ENCODE measurements at regions not wholly inside any gene's neighbourhood (a gene's known extent, or its start where the extent isn't known, plus 50 kb on each side); places are given as distances from the start of the nearest gene placed in this dataset.

DNA sequence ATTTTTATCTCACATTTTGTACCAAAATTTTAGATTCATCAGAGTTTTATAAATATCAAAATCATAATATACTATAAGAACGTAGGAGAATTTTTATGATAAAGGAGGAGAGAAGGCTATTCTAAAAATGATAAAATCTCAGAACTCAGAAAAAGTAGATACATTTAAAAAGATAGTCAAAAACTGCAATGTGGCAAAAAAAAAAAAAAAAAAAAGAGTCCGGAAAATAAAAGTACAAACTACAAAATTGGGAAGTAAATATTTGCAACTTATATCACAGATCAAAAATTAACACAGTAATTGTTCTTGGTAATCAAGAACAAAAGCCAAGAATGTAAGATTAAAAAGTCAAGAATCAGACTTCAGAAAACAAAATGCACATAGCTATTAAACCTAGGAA lies 332.1 kb downstream of the MCTP2 start:
- TF ChIP-seq, protein P1, sequence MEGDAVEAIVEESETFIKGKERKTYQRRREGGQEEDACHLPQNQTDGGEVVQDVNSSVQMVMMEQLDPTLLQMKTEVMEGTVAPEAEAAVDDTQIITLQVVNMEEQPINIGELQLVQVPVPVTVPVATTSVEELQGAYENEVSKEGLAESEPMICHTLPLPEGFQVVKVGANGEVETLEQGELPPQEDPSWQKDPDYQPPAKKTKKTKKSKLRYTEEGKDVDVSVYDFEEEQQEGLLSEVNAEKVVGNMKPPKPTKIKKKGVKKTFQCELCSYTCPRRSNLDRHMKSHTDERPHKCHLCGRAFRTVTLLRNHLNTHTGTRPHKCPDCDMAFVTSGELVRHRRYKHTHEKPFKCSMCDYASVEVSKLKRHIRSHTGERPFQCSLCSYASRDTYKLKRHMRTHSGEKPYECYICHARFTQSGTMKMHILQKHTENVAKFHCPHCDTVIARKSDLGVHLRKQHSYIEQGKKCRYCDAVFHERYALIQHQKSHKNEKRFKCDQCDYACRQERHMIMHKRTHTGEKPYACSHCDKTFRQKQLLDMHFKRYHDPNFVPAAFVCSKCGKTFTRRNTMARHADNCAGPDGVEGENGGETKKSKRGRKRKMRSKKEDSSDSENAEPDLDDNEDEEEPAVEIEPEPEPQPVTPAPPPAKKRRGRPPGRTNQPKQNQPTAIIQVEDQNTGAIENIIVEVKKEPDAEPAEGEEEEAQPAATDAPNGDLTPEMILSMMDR (conservative IDR thresholded peaks at IDR 0.05 in 1 of 2, IDR thresholded peaks at IDR 0.05 in 1 of 2; ENCODE audit: low read depth in 1 of 2, low read length in 2 of 2): no peak
- no peak for TF ChIP-seq EZH2 (IDR thresholded peaks at IDR 0.05; ENCODE audit: low read length, missing control alignments)

Measured in fibroblast of lung (primary cell).